Fibroblast of villous mesenchyme (primary cell): ENCODE measurements at regions not wholly inside any gene's neighbourhood (a gene's known extent, or its start where the extent isn't known, plus 50 kb on each side); places are given as distances from the start of the nearest gene placed in this dataset.

Experiments used
- DNase-seq: peaks from one replicate; pipeline ENCODE4 v3.0.0-alpha.2; 2010; ENCODE audit warnings: low read depth
- H3K4me3 ChIP-seq: 2 replicates; pipeline ENCODE4 v1.5.1; 2011; ENCODE audit warnings: low read depth, mild to moderate bottlenecking, low read length
- CTCF ChIP-seq: IDR thresholded peaks from 2 replicates; pipeline ENCODE4 v1.5.1; 2012; ENCODE audit warnings: low read depth, mild to moderate bottlenecking, low read length; ENCODE audit not compliant: insufficient read depth

GRCh38 chr3:36257158-36257852 is 123.0 kb upstream of the STAC start:
- DNase-seq = no peak
- TF ChIP-seq CTCF = no peak
- no peak overlapping the region for H3K4me3 ChIP-seq

- no peak for DNase-seq
Measured at GRCh38 chr3:36258421-36258820, 121.9 kb upstream of the STAC start.

GRCh38 chr3:36259580-36259979 is 120.7 kb upstream of the STAC start:
- no peak for DNase-seq
- TF ChIP-seq CTCF = no peak
- H3K4me3 ChIP-seq = no peak overlapping the region

More at GRCh38 chr3:36258421-36258820, 121.9 kb upstream of the STAC start:
- no peak overlapping the region for H3K4me3 ChIP-seq
- TF ChIP-seq CTCF = no peak

GRCh38 chr3:36269274-36269673 is 111.0 kb upstream of the STAC start:
- no peak for TF ChIP-seq CTCF
- H3K4me3 ChIP-seq = no peak overlapping the region
- no peak for DNase-seq

DNA sequence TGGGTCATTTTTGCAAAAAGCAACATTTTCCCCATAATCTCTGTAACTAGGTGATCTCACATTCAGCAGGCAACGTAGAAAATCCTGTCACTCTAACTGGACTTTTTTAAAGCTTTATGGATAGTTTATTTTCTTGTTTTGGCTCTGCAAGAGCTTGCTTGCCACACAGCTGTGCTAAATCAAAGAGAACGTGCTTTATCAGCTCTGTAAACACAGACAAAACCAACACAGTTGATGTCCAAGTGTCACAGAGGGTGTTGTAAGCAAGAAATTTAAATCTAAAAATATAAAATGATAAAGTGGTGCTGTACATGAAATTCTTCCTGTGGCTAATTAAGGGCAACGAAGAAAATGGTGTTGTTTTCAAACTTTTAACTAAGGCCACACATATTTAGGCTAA is 97.5 kb upstream of the STAC start:
- DNase-seq = no peak
- no peak overlapping the region for H3K4me3 ChIP-seq
- TF ChIP-seq CTCF = no peak

DNA sequence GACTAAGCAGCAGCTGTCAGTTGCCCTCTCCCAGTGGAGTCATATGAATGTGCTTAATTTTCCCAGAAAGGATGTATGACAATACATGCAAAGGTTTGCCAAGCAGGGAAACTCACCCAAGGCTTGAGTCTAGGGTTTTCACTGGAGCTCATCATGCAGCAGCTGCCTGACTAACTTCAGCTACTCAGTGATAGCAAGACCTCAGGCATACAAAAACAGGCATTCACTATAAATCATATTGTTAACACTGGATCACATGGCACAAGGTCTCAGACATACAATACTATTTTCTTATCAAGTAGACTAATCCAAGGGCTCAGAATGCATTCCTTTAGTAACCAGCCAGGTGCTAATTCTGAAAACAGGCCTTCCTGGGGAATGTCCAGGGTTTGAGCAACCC is 85.0 kb upstream of the STAC start:
- no peak for TF ChIP-seq CTCF
- no peak for DNase-seq
- no peak overlapping the region for H3K4me3 ChIP-seq

DNA sequence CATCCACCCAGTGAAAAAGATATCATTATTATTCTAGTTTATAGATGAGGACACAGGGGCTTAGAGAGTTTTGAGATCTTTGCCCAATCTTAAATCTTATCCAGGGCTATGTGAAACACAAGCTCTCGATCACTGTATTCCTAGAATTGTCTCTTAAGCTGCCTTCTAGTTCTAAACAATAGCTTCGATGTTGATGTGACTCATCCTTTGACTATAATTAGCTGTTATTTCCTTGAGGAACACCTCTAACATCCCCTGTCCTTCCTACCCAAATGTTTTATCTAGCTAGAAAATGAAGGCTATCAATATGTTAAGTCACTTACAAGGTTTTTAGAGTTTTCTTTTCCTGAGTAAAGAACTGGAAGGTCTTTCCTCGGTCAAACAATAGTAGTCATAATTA is 83.1 kb upstream of the STAC start:
- no peak for DNase-seq
- no peak for TF ChIP-seq CTCF
- H3K4me3 ChIP-seq = no peak overlapping the region
